ENCODE measurements at regions not wholly inside any gene's neighbourhood (a gene's known extent, or its start where the extent isn't known, plus 50 kb on each side); places are given as distances from the start of the nearest gene placed in this dataset.

GRCh38 chr12:119259484-119259883, 75.0 kb upstream of the CCDC60 start:
- TF ChIP-seq EP300 (IDR thresholded peaks at IDR 0.05) (no peak), CTCF (IDR thresholded peaks at IDR 0.05) (no peak), POLR2A (IDR thresholded peaks at IDR 0.05; ENCODE audit: low read depth) (no peak), POLR2AphosphoS5 (IDR thresholded peaks at IDR 0.05) (no peak)
